CD4-positive, alpha-beta T cell treated with Interferon gamma for 1 hour (primary cell): ENCODE measurements at regions not wholly inside any gene's neighbourhood (a gene's known extent, or its start where the extent isn't known, plus 50 kb on each side); places are given as distances from the start of the nearest gene placed in this dataset.

Experiments used
- DNase-seq: peaks from one replicate; pipeline ENCODE4 v3.0.0-alpha.2; 2020

DNA sequence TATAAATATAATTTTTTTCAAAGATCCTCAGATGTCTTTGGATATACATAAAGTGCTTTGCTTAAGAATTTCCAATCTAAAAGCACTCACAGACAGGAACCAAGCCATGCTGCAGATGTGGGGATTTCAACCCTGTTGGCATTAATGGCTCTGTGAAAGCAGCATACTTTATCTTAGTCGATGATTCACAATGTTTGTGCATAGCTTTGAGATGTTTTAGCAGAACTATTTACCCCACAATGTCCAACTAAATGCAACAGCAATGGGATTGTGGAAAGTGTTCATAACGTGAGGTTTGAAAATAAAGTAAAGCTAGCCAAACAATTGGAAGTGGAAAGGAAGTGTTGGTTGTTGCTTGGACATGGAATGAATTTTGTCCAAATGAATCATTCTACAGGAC, 371.4 kb downstream of the SOX2 start:
- no peak for DNase-seq

DNA sequence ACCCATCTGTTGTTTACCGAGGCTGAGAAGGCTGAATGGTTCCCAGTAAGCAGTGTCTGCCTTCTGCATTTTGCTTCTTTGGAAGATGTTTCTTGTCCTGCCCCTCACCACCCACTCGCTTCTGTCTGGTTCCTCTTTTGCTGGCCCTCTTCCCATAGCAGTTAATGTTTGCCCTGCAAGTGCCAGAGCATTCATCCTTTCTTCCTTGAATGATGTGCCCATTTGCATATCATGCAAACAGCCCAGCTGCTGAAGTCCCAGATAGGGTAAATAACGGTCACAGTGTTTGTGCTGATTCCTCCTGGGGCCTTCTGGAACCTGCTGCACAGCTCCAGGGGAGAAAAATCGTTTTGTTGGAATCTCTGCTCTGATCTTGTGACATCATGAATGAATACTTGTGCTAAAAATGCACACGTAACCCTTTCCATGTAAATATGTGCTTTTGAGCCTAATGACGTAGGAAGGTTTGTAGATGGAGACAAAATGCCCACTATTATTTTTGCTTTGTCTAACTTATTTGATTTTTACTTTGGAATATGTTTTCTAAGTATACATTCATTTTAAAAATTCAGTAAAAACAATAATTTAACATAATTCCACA, 381.0 kb downstream of the SOX2 start:
- DNase-seq: no peak

DNA sequence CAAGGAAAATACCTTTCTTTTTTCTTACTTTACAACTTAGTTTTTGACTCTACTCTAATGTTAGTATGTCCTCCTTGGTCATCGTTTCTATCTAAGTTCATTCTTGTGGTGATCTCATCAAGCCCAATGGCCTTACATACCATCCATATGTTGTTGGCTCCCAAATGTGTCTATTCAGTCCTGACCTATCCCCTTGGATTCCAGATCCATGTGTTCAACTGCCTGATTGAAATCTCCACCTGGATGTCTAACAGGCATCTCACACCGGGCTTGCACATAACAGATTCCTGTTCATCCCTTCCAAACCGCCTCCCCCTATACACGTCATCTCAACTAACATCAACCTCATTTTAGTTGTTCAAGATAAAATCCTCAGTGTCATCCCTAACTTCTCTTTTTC, 382.6 kb downstream of the SOX2 start:
- DNase-seq: no peak

DNA sequence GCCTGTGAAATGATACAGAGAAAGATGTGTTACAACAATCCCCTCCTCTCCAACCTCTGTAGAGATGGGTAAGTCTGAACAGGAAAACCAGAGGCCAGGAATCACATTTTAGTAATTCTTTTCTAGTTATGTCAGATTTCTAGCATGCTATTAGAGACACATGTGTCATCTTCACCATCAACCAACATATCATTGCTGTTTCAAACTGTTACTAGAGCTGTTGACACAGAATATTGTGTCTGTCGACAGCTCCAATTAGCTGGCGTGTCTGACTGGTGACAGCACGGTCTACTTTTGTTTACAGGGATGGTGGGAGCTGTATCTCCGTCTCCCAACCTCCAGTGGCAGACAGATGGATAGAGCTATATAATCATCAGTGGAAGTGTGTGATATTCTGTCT, 393.2 kb downstream of the SOX2 start:
- no peak for DNase-seq

GRCh38 chr3:182105875-182106274, 394.1 kb downstream of the SOX2 start:
- no peak for DNase-seq

- no peak for DNase-seq
Measured at GRCh38 chr3:182108371-182108770, 396.6 kb downstream of the SOX2 start.

- no peak for DNase-seq
Measured at GRCh38 chr3:182111967-182112366, 400.2 kb downstream of the SOX2 start.

DNA sequence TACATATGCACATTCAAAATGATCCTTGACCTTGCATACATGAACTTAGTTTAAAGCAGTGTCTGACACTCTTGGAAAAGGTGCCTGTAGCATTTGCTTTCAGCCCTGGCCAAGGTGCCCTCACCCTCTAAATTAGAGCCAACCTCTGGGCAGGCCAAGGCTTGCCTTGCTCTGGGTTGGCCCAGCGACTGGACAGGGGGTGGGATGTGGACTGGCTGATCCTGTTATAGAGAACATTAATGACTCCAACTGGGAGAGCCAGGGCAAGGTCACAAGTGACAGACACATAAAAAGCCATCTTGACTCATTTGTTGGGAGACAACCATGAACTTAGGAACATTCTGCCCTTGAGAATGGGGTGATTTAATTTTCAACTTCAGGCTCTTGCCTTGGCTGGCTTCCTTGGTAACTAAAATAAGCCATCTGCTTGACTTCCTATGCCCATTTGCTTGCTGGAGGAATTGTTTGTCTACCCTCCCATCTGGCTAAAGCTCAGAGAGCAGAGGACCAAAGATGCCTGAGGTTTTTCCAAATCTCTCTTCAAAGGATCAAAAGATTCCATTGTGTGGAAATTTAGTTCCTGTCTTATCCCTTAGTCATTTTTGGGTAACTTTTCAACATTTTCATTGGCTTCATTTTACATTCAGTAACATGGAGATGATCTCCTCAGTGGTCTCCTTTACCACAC, 403.7 kb downstream of the SOX2 start:
- no peak for DNase-seq

DNA sequence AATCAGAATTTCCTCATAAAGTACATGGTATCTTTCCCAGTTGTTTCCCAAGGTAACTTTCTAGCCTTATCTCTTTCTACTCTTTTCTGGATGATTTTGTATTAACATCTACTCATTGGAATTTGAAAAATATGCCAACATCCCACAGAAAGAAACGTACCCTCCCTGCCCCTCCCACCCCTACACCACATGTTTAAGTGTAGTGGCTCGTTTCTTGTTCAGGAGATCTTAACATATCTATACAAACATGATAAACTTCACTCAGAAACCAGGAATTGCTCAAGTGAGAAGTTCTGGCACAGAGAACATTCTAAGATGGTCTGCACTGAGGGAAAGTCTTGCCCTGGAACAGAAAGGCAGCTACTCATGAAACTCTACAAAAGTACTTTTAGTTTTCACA, 404.7 kb downstream of the SOX2 start:
- DNase-seq: no peak

DNA sequence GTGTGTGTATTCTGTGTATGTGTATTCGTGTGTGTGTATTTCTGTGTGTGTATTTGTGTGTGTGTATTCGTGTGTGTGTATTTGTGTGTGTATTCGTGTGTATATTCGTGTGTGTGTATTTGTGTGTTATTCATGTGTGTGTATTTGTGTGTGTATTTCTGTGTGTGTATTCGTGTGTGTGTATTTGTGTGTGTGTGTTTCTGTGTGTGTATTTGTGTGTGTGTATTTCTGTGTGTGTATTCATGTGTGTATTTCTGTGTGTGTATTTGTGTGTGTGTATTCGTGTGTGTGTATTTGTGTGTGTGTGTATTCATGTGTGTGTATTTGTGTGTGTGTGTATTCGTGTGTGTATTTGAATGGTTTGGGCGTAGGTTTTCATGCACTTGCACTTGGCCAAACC, 405.4 kb downstream of the SOX2 start:
- no peak for DNase-seq

DNA sequence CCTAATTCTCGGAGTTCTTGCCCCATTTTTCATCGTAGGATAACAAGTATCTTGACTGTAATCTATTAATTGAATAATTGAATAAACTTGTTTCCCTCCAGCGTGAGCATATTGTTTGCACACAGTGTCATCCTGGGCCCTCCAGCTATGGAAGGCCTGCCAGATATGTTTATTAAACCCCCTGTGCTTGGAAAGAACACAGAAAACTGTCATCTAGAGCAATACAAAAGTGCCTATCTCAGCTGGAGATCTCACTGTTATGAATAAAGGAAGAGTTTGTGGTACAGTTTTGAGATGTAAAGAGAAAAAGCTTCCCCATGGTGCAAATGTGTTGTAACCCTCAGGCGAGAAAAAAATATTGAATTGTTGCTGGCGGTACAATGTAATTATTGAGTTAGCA, 405.9 kb downstream of the SOX2 start:
- no peak for DNase-seq

GRCh38 chr3:182118066-182118465, 406.3 kb downstream of the SOX2 start:
- no peak for DNase-seq

DNA sequence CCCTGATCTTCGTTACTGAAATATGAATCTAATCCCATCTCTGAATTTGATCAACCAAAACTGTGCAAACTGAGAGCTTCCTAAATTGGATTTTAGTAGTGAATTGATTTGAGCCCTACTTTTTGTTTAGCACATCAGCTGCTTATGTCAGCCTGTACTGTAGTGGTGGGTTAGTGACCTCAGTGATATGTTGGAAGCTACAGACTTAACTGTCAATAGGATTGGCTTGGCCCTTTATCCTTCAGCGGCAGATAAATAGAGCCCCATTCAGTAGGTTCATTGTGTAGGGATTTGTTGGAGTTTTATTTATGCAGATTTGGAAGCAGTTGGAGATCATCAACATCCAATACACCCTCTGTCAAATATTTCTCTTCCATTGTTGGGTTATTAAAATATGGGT, 409.7 kb downstream of the SOX2 start:
- DNase-seq: no peak

GRCh38 chr3:182122779-182123178, 411.1 kb downstream of the SOX2 start:
- no peak for DNase-seq

GRCh38 chr3:182124187-182124586, 412.5 kb downstream of the SOX2 start:
- DNase-seq: no peak

DNA sequence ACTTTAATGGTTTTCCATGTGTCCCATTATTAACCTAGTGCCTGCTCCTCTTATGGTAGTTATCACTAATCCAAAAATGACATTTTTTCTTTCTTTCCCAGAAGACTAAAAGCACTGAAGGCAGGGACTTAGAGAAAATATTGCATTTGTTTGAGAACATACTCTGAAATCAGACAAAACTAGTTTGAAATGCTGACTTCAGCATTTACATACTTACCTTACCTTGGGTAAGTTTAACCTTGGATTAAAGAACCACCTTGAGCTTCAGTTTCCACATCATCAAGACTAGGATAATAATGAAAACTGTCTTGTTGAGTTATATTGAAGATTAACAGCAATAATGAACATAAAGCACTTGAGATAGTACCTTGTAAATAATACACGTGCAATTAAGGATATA, 413.0 kb downstream of the SOX2 start:
- DNase-seq: no peak

DNA sequence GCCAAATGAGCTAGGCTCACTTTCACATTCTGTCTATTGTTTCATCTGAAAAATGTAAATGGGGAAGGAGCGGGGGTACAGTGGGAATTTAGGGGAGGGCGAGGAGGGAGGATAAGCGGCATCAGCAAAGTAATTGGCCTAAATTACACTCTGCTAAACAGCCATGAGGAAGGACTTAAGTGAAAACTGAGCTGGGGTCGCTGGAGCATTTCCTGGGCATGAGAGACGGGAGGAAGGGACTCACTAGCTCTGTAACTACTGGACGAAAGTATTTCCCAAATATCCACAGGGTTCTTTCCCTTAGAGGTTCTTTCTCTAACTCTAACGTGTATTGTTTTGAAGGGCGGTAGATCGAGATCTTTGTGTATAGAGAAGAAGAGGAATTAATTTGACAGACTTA, 418.0 kb downstream of the SOX2 start:
- DNase-seq: no peak

DNA sequence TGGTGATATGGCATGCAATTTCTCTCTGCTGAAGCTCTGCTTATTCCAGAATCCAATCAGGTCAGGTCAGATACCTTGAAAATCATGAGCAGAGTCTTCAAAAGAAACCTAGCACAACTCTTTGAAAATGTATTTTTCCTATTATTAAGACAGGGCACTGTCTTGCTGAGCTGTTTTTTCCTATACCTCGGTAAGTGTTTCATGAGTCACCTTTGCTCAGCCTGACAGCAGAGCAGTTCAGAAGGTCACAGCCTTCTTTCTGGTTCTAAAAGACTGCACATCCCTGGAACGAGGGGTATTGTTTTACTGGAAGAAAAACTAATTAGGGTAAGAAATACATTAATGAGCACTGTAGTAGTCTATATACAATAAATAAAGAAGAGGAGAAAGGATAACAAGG, 422.0 kb downstream of the SOX2 start:
- DNase-seq: no peak

DNA sequence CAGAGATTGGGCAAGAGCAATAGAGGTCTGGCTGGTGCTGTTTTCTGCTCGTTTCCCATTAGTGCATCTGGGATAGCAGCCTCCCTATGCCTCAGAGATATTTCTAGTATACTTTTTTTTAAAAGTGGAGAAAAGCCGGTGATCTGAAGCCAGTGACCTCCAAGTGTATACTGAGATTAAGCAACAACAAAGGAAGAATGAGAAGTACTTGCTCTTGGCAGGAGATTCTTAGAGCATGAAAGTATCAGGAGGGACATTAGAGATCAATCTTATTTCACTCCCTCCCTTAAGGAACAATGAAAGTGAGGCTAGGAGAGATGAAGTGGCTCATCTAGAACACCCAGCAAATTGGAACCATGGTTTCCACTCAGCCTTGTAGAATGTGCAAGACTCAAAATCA, 423.3 kb downstream of the SOX2 start:
- no peak for DNase-seq

GRCh38 chr3:182136008-182136910, 424.5 kb downstream of the SOX2 start:
- DNase-seq: no peak

GRCh38 chr3:182138393-182138792, 426.7 kb downstream of the SOX2 start:
- DNase-seq: no peak

DNA sequence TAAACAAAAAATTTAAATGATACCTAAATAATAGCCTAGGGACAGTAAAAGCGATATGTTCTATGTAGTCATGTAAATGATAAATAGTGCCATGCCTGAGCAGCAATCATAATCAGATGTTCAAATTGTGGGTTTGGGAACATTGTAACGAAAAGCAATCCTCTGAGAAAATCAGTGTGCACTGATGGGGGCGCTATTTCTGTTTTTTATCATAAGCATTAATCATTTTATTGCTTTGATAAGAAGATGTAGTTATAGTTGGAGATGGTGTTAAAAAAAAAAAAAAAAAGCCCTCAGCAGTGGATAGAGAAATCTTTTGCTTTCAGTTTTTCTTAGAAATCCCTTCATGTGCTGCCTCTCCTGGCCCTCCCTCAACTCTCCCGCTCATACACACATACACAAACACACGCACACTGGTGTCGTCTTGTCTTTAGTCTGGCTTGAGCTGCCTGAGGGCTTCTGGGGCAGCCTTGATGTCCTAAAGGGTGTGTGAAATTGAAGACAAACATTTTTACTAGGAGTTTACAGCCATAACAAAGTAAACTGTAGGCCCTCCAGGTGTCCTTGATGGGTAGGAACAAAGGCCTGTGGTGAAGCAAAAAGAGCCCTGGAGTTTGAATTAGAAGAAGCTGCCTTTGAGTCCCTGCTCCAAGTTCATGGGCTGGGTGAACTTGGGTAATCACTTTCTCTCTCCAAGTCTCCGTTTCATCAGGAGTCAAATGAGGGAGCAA, 428.1 kb downstream of the SOX2 start:
- DNase-seq: no peak

DNA sequence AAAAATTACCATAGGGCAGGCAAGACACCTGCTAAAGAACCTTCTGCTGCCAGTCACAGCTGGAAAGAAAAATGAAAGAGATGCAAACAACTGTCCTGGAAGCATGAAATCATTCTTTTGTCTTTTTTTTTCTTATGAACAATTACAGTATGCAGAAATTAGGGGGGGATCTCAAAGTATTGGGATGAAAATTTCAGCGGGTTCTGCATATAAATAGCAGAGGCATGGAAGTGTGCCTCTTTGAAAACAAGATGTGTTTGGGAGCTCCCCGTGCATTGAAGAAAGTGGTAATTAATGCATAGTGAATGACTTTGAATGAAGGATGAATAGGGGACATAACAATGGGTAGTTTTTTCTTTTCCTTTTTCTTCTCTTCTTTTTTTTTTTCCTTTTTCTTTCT, 431.2 kb downstream of the SOX2 start:
- DNase-seq: no peak
